Astrocyte (in vitro differentiated cells and primary cell): ENCODE measurements at regions not wholly inside any gene's neighbourhood (a gene's known extent, or its start where the extent isn't known, plus 50 kb on each side); places are given as distances from the start of the nearest gene placed in this dataset.

Experiments used
- DNase-seq: peaks from one replicate; pipeline ENCODE4 v3.0.0-alpha.2; 2010; ENCODE audit warnings: low read depth
- FAIRE-seq: peaks from 2 replicates; lab custom pipeline; 2011; peaks lifted over from hg19 to GRCh38; lab: Jason Lieb, UNC
- H2AFZ ChIP-seq: 2 replicates; pipeline ENCODE4 v1.6.0; 2012; ENCODE audit warnings: low read depth, low read length, inconsistent platforms
- H3K27ac ChIP-seq: 2 replicates; pipeline ENCODE4 v1.5.1; 2011; ENCODE audit warnings: low read depth, low read length, inconsistent platforms
- H3K27me3 ChIP-seq: 2 replicates; pipeline ENCODE4 v1.6.0; 2011; ENCODE audit warnings: low read length, inconsistent platforms; ENCODE audit not compliant: insufficient read depth
- H3K36me3 ChIP-seq: 2 replicates; pipeline ENCODE4 v1.5.1; 2011; ENCODE audit warnings: low read length, inconsistent platforms; ENCODE audit not compliant: insufficient read depth
- H3K4me1 ChIP-seq: 2 replicates; pipeline ENCODE4 v1.5.1; 2011; ENCODE audit warnings: low read length, inconsistent platforms; ENCODE audit not compliant: insufficient read depth
- H3K4me2 ChIP-seq: 2 replicates; pipeline ENCODE4 v1.6.0; 2012; ENCODE audit warnings: low read length, inconsistent platforms
- H3K4me3 ChIP-seq: 2 replicates; pipeline ENCODE4 v1.5.1; 2011; ENCODE audit warnings: low read depth, mild to moderate bottlenecking, low read length, inconsistent platforms; ENCODE audit not compliant: insufficient read depth
- H3K79me2 ChIP-seq: 2 replicates; pipeline ENCODE4 v1.6.0; 2012; ENCODE audit warnings: mild to moderate bottlenecking, low read length, inconsistent platforms; ENCODE audit not compliant: insufficient read depth
- H3K9ac ChIP-seq: 2 replicates; pipeline ENCODE4 v1.6.0; 2012; ENCODE audit warnings: mild to moderate bottlenecking, low read length, inconsistent platforms
- H3K9me3 ChIP-seq: 2 replicates; pipeline ENCODE4 v1.5.1; 2012; ENCODE audit warnings: low read depth, mild to moderate bottlenecking, low read length, inconsistent platforms; ENCODE audit not compliant: insufficient read depth
- H4K20me1 ChIP-seq: 2 replicates; pipeline ENCODE4 v1.6.0; 2012; ENCODE audit warnings: low read length, inconsistent platforms; ENCODE audit not compliant: insufficient read depth
- H3K27ac Mint-ChIP-seq: one replicate; pipeline ENCODE4 v1.8.0; 2021; ENCODE audit warnings: mild to moderate bottlenecking, mixed read lengths; ENCODE audit not compliant: unreplicated experiment
- H3K27me3 Mint-ChIP-seq: one replicate; pipeline ENCODE4 v1.8.0; 2021; ENCODE audit warnings: low read depth, mixed read lengths; ENCODE audit not compliant: unreplicated experiment
- H3K36me3 Mint-ChIP-seq: one replicate; pipeline ENCODE4 v1.8.0; 2021; ENCODE audit warnings: low read depth, mixed read lengths; ENCODE audit not compliant: unreplicated experiment
- H3K4me1 Mint-ChIP-seq: one replicate; pipeline ENCODE4 v1.8.0; 2021; ENCODE audit warnings: low read depth, mixed read lengths; ENCODE audit not compliant: unreplicated experiment
- H3K4me3 Mint-ChIP-seq: one replicate; pipeline ENCODE4 v1.8.0; 2021; ENCODE audit warnings: mild to moderate bottlenecking, moderate library complexity, mixed read lengths; ENCODE audit not compliant: unreplicated experiment
- H3K9me3 Mint-ChIP-seq: one replicate; pipeline ENCODE4 v1.8.0; 2021; ENCODE audit warnings: mild to moderate bottlenecking, mixed read lengths; ENCODE audit not compliant: unreplicated experiment
- EZH2 ChIP-seq: IDR thresholded peaks from 2 replicates; pipeline ENCODE4 v1.6.1; 2012; ENCODE audit warnings: mild to moderate bottlenecking, low read length, inconsistent platforms; ENCODE audit not compliant: insufficient read depth
- TF ChIP-seq, protein P1 (sequence below): IDR thresholded peaks from 2 replicates; pipeline ENCODE4 v1.5.1; 2011; ENCODE audit warnings: low read depth, mild to moderate bottlenecking, inconsistent platforms, low read length, moderate library complexity; ENCODE audit not compliant: insufficient read depth

DNA sequence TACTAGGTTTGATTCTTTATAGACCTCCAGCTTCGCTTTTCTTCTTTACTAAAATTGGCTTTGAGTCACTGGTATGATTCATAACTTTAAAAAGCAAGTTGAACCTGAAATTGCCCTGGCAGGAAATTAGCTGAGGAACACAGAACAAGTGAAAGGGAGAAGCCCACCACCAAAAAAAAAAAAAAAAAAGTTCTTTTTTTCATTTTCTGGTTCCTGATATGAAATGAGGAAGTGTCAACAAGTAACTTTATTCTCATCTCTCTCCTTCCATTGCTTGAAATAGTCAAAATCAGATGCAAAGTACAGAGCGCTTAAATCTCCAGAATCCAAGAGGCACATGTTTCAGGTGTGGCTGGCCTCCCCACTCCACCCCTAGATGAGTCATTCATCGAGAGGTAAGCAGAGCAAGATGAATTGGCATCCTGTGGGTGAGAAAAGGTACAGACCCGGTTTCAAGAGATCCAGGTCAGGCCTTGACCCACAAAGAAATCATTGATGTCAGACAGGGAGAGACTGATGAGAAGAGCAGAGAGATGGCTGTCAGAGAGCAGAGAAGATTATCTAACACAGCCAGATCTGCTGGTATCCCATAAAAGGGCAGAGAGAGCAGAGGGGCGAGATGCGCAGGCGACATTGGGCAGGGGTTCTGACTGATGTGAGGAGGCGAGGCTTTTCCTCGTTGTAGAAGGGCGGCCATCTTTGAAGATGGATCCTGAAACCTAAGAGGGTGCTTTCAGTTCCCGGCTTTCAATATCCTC is 54.8 kb upstream of the MBOAT1 start:
- no peaks in the 10 kb centered on the region for H3K27me3 Mint-ChIP-seq
- Histone ChIP-seq H3K4me3 (no peak overlapping the region), H3K4me1 (no peaks in the 10 kb centered on the region), H3K9me3 (no peaks in the 10 kb centered on the region), H3K27me3 (no peaks in the 10 kb centered on the region), H2AFZ (no peak overlapping the region), H3K79me2 (no peaks in the 10 kb centered on the region), H3K4me2 (no peak overlapping the region), H3K9ac (no peak overlapping the region), H3K27ac (no peak overlapping the region), H3K36me3 (no peaks in the 10 kb centered on the region), H4K20me1 (no peaks in the 10 kb centered on the region)
- no peaks in the 10 kb centered on the region for H3K4me1 Mint-ChIP-seq
- no peak for DNase-seq
- no peak for TF ChIP-seq EZH2
- TF ChIP-seq, protein P1, sequence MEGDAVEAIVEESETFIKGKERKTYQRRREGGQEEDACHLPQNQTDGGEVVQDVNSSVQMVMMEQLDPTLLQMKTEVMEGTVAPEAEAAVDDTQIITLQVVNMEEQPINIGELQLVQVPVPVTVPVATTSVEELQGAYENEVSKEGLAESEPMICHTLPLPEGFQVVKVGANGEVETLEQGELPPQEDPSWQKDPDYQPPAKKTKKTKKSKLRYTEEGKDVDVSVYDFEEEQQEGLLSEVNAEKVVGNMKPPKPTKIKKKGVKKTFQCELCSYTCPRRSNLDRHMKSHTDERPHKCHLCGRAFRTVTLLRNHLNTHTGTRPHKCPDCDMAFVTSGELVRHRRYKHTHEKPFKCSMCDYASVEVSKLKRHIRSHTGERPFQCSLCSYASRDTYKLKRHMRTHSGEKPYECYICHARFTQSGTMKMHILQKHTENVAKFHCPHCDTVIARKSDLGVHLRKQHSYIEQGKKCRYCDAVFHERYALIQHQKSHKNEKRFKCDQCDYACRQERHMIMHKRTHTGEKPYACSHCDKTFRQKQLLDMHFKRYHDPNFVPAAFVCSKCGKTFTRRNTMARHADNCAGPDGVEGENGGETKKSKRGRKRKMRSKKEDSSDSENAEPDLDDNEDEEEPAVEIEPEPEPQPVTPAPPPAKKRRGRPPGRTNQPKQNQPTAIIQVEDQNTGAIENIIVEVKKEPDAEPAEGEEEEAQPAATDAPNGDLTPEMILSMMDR = no peak
- H3K4me3 Mint-ChIP-seq = no peak overlapping the region
- H3K9me3 Mint-ChIP-seq = peaks cover 2% of the 10 kb centered on the region
- FAIRE-seq = no peak
- H3K27ac Mint-ChIP-seq = no peak overlapping the region
- no peaks in the 10 kb centered on the region for H3K36me3 Mint-ChIP-seq

DNA sequence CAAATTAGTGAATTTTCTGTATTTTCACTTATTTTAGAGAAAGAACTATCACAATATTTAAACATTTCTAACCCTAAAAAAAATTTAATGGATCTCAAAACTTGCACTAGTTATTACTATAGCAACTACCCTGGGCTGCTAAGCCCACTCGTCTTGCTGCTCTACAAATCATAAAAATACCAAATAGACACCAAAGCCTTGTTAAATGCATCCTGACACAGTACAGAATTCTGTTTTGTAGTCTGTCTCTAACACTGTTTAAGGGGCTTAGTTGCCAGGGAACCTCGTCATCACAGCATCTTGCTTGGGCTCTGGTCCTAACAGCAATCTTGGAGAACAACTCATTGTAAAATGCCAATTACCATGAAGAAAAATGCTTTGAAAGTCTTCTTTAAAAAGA is 56.9 kb upstream of the MBOAT1 start:
- Mint-ChIP-seq H3K27me3 (no peaks in the 10 kb centered on the region), H3K4me1 (no peaks in the 10 kb centered on the region), H3K27ac (no peak overlapping the region), H3K4me3 (no peak overlapping the region), H3K9me3 (no peaks in the 10 kb centered on the region), H3K36me3 (no peaks in the 10 kb centered on the region)
- Histone ChIP-seq H3K4me1 (no peaks in the 10 kb centered on the region), H4K20me1 (no peaks in the 10 kb centered on the region), H2AFZ (no peak overlapping the region), H3K9ac (no peak overlapping the region), H3K4me3 (no peak overlapping the region), H3K27me3 (no peaks in the 10 kb centered on the region), H3K9me3 (no peaks in the 10 kb centered on the region), H3K4me2 (no peak overlapping the region), H3K27ac (no peak overlapping the region), H3K79me2 (no peaks in the 10 kb centered on the region), H3K36me3 (no peaks in the 10 kb centered on the region)
- DNase-seq (no peak), FAIRE-seq (no peak)
- TF ChIP-seq, protein P1 = no peak
- no peak for TF ChIP-seq EZH2

DNA sequence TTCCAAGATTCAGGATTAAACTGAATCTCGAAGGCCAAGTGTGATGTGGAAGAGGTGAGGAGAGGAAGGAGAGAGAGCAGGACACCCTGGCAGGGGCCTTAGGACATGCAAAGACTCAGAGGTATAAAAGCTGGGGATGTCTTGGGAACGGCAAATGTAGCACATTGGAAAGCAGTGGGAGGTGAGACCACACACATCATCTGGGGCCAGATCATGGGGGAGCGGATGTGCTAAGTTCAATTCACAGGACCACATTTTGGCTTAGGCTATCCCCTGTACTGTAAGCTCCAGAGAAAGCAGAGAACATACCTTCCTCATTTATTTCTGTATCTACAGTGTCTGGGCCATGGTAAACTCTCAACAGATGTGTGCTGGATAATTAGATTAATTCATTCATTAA is 59.5 kb upstream of the MBOAT1 start:
- DNase-seq (no peak), FAIRE-seq (no peak)
- no peak overlapping the region for H3K27ac Mint-ChIP-seq

More for the DNA sequence above, 59.5 kb upstream of the MBOAT1 start:
- H3K4me2 ChIP-seq = no peak overlapping the region
- H3K9me3 Mint-ChIP-seq = no peaks in the 10 kb centered on the region
- no peak for TF ChIP-seq EZH2
- TF ChIP-seq, protein P1 = no peak
- H3K36me3 Mint-ChIP-seq = no peaks in the 10 kb centered on the region
- H4K20me1 ChIP-seq = no peaks in the 10 kb centered on the region
- no peak overlapping the region for H2AFZ ChIP-seq
- H3K36me3 ChIP-seq = no peaks in the 10 kb centered on the region
- H3K4me3 Mint-ChIP-seq = no peak overlapping the region
- H3K9ac ChIP-seq = no peak overlapping the region
- H3K4me3 ChIP-seq = no peak overlapping the region
- H3K4me1 Mint-ChIP-seq = no peaks in the 10 kb centered on the region
- H3K4me1 ChIP-seq = no peaks in the 10 kb centered on the region
- H3K9me3 ChIP-seq = no peaks in the 10 kb centered on the region
- H3K79me2 ChIP-seq = no peaks in the 10 kb centered on the region
- no peak overlapping the region for H3K27ac ChIP-seq
- no peaks in the 10 kb centered on the region for H3K27me3 ChIP-seq
- H3K27me3 Mint-ChIP-seq = no peaks in the 10 kb centered on the region
